HFFc6 (cell line): ENCODE measurements at regions not wholly inside any gene's neighbourhood (a gene's known extent, or its start where the extent isn't known, plus 50 kb on each side); places are given as distances from the start of the nearest gene placed in this dataset.

ENCODE experiments used
- DNase-seq: peaks from one replicate; pipeline ENCODE4 v3.0.0-alpha.2; 2018
- H3K27ac Mint-ChIP-seq: 2 replicates; pipeline ENCODE4 v1.8.0; 2020; ENCODE audit warnings: mild to moderate bottlenecking, mixed read lengths
- H3K27me3 Mint-ChIP-seq: 2 replicates; pipeline ENCODE4 v1.8.0; 2021; ENCODE audit warnings: mild to moderate bottlenecking, moderate library complexity, mixed read lengths; ENCODE audit not compliant: insufficient read depth
- H3K36me3 Mint-ChIP-seq: 2 replicates; pipeline ENCODE4 v1.8.0; 2021; ENCODE audit warnings: low read depth, mixed read lengths
- H3K4me1 Mint-ChIP-seq: 2 replicates; pipeline ENCODE4 v1.8.0; 2020; ENCODE audit warnings: low read depth, mixed read lengths
- H3K4me3 Mint-ChIP-seq: 2 replicates; pipeline ENCODE4 v1.8.0; 2020; ENCODE audit warnings: mild to moderate bottlenecking, moderate library complexity, mixed read lengths
- H3K9me3 Mint-ChIP-seq: 2 replicates; pipeline ENCODE4 v1.8.0; 2020; ENCODE audit warnings: mild to moderate bottlenecking, mixed read lengths
- TF ChIP-seq, protein P1 (sequence below): fragments of 200-600 bp; sonication (generic); IDR thresholded peaks from 2 replicates; pipeline ENCODE4 v1.5.0; 2021; ENCODE audit warnings: antibody characterized with exemption, mild to moderate bottlenecking

DNA sequence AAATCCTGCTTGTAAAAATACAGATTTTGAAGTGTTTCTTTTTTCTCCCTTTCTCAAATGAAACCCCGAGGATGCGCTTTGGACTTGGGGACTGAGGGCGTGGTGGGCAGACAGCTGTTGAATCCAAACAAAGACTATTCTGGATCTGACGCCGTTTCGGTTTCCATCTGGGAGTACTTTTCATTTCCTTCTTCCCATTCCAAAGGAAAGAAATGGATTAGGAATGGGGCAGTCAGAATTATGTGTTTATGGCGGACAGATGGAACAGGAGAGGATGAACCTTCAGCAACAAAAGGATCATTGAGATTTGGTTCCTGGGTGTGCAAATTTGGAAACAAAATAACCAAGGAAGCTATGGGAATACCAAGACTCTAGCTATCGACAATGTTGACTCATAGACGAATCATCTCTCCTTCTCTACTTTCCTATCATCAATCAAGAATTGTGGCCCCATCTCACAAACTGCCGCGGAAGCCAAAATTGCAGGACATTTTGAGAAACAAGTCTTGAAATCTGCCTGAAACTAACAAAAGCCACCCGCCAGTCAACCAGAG lies 300.6 kb downstream of the PARP8 start:
- Mint-ChIP-seq H3K4me1 (peaks cover 37% of the 10 kb centered on the region), H3K9me3 (no peaks in the 10 kb centered on the region)

DNA sequence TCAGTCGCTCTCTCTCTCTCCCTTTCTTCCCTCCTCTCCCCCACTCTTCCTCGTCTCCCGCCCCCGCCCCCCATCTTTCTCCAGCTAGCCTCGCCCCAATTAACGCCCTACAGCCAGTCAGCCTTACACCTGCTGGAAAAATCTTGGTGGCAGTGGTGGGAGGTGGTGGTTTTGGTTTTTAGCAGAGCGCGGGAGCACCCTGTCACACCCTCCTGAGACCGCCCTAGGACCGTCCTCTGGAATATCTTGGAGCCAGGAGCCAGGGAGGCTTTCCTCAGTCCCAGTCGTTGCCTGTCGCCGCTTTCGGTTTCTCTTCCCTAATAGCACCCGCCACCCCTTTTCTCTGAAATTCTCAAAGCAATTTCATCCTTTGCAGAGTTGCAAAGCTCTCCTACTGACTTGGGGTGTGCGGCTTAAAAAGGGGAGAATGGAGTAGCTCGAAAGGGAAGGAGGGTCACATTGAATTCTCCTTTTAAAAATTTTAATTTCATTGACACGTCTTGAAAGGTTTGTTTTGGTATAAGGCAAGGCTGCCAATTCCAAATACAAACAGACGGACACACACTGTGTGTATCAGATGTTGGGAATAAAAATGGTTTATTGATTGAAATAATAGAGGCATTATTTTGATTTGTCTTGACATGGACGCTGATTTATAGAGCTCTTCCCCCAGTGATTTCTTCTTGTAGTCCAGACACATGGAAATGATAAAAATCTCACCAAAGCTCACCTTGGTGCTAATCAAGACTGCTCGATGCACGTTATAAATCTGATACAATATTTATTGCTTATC lies 301.3 kb downstream of the PARP8 start:
- Mint-ChIP-seq H3K27me3 (peaks cover 69% of the 10 kb centered on the region), H3K36me3 (no peaks in the 10 kb centered on the region; the same call in 1 of the 2 replicates), H3K4me3 (peak overlapping the region; percentile 59), H3K9me3 (no peaks in the 10 kb centered on the region), H3K27ac (no peak overlapping the region), H3K4me1 (peaks cover 36% of the 10 kb centered on the region)
- TF ChIP-seq, protein P1, sequence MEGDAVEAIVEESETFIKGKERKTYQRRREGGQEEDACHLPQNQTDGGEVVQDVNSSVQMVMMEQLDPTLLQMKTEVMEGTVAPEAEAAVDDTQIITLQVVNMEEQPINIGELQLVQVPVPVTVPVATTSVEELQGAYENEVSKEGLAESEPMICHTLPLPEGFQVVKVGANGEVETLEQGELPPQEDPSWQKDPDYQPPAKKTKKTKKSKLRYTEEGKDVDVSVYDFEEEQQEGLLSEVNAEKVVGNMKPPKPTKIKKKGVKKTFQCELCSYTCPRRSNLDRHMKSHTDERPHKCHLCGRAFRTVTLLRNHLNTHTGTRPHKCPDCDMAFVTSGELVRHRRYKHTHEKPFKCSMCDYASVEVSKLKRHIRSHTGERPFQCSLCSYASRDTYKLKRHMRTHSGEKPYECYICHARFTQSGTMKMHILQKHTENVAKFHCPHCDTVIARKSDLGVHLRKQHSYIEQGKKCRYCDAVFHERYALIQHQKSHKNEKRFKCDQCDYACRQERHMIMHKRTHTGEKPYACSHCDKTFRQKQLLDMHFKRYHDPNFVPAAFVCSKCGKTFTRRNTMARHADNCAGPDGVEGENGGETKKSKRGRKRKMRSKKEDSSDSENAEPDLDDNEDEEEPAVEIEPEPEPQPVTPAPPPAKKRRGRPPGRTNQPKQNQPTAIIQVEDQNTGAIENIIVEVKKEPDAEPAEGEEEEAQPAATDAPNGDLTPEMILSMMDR, result no peak
- DNase-seq, result no peak

More for the DNA sequence above, 300.6 kb downstream of the PARP8 start:
- no peak for DNase-seq
- Mint-ChIP-seq H3K27me3 (peaks cover 69% of the 10 kb centered on the region), H3K4me3 (peak overlapping the region; percentile 59), H3K27ac (no peak overlapping the region), H3K36me3 (no peaks in the 10 kb centered on the region; the same call in 1 of the 2 replicates)
- TF ChIP-seq, protein P1, result no peak

- peaks cover 65% of the 10 kb centered on the region for H3K27me3 Mint-ChIP-seq
- DNase-seq, result no peak
- H3K36me3 Mint-ChIP-seq, result no peaks in the 10 kb centered on the region; the same call in 1 of the 2 replicates
- TF ChIP-seq, protein P1, result no peak
- no peak overlapping the region for H3K27ac Mint-ChIP-seq
- peak overlapping the region; percentile 59; the same call in 1 of the 2 replicates for H3K4me3 Mint-ChIP-seq
- no peaks in the 10 kb centered on the region for H3K9me3 Mint-ChIP-seq
- H3K4me1 Mint-ChIP-seq, result peaks cover 29% of the 10 kb centered on the region
Measured at GRCh38 chr5:50968356-50969149, 302.1 kb downstream of the PARP8 start.

DNA sequence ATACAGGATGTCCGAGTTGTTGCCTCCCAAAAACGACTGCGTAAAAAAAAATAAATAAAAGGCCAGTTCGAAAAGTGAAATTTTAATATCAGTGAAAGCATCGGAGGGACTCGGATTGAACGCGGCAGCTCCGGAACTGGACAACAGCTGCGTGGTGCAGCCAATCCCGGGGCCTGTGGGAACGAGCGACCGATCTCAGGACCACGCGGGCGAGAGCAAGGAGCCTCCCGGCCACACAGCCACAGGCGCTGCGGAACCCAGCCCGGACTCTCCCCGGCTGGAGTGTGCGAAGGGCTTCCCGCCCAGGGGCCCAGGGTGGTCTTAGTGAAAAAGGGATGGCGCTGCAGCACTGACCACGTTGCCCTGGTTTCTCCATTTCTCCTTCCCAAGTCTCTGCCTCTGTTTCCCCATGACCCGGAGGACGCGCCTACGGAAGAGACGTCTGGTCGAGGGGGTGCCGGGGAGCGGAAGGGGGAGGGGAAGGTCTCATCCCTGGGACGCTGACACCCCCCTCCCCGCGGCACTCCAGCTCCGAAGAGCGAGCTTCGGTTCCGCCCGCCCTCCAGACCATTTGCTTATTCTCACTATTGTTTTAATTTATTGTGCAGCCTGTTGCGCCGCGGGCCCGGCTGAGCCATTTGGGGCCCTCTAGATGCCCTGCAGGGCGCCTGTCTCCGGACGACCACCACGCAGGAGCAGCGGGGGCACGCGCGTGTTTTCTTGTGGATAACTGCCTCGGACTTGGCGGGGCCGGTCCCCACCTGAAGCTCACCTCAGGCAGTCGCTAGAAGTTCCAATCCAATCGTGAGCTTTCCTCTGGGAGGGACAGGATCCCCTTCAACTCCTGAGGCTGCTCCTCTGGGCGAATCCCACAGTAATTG lies 303.0 kb downstream of the PARP8 start:
- Mint-ChIP-seq H3K9me3 (no peaks in the 10 kb centered on the region), H3K27me3 (peaks cover 57% of the 10 kb centered on the region), H3K27ac (no peak overlapping the region), H3K4me1 (peaks cover 22% of the 10 kb centered on the region), H3K4me3 (peak overlapping the region; percentile 59; the same call in 1 of the 2 replicates), H3K36me3 (no peaks in the 10 kb centered on the region; the same call in 1 of the 2 replicates)
- TF ChIP-seq, protein P1, result no peak
- no peak for DNase-seq

DNA sequence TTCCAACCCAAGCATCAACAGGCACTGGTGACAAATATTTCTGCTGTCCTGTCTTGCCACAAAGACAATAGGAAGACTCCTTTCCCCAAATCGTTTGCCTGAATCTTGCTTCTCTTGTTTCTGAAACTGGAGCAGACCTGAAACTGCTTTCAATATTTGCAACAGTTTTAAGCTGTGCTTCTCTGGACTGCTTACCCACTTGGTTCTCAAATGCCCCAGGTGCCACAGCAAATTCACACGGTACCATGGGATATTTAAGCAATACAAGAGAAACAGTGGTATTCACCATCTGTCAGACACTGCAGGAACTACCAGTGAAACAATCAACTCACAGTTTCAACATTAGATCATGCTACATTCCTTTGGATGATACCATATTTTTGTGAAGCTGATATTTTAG lies 309.4 kb downstream of the PARP8 start:
- TF ChIP-seq, protein P1, result no peak

More for the DNA sequence above, 309.4 kb downstream of the PARP8 start:
- Mint-ChIP-seq H3K36me3 (no peaks in the 10 kb centered on the region), H3K27ac (no peak overlapping the region), H3K27me3 (no peaks in the 10 kb centered on the region; the same call in 1 of the 2 replicates), H3K4me1 (no peaks in the 10 kb centered on the region), H3K4me3 (no peak overlapping the region), H3K9me3 (no peaks in the 10 kb centered on the region)
- no peak for DNase-seq
